SK-N-SH (cell line): ENCODE measurements at regions not wholly inside any gene's neighbourhood (a gene's known extent, or its start where the extent isn't known, plus 50 kb on each side); places are given as distances from the start of the nearest gene placed in this dataset.

ENCODE experiments used
- CTCF ChIA-PET: fragments of 300-600, 350-600 bp; formaldehyde crosslinking; extraction: SDS; loops from one replicate; lab custom pipeline; 2021; lab: Yijun Ruan, JAX
- POLR2A ChIA-PET: fragments of 350-600 bp; sonication (Branson Sonifier 250); formaldehyde crosslinking; extraction: SDS; loops from one replicate; lab custom pipeline; 2020; ENCODE audit warnings: antibody characterized with exemption, inconsistent platforms; lab: Yijun Ruan, JAX
- DNase-seq: peaks from one replicate; pipeline ENCODE4 v3.0.0; 2012
- H2AFZ ChIP-seq: fragments of 200-600 bp; sonication (generic); 2 replicates; pipeline ENCODE4 v1.8.1; 2016; ENCODE audit warnings: antibody characterized with exemption, mild to moderate bottlenecking, low read depth
- H3F3A ChIP-seq: fragments of 200-600 bp; sonication (generic); replicated peaks from 2 replicates; pipeline ENCODE3; 2016; ENCODE audit warnings: antibody characterized with exemption, mild to moderate bottlenecking; ENCODE audit not compliant: insufficient read depth
- H3K27ac ChIP-seq, 2 experiments: fragments of 200-500 bp in 1 of 2; fragments of 200-600 bp in 1 of 2; sonication (Bioruptor generic) in 1 of 2; sonication (generic), shearing (Covaris generic) in 1 of 2; 2 replicates each; pipeline versions ENCODE4 v1.5.1 to v1.6.1; 2014 to 2016; ENCODE audit warnings: low read depth in 2 of 2, inconsistent platforms in 1 of 2, low read length in 1 of 2, mild to moderate bottlenecking in 1 of 2, mixed read lengths in 1 of 2
- H3K27me3 ChIP-seq: fragments of 200-600 bp; sonication (generic), shearing (Covaris generic); 2 replicates; pipeline ENCODE4 v1.6.1; 2016; ENCODE audit warnings: mixed run types; ENCODE audit not compliant: insufficient read depth
- H3K36me3 ChIP-seq, 2 experiments: fragments of 200-500 bp in 1 of 2; fragments of 200-600 bp in 1 of 2; sonication (Bioruptor generic) in 1 of 2; sonication (generic) in 1 of 2; replicated peaks in 1 of 2; 2 replicates each; pipeline versions ENCODE3 to v1.5.1; 2014 to 2016; ENCODE audit warnings: low read length in 1 of 2, mild to moderate bottlenecking in 1 of 2; ENCODE audit not compliant: insufficient read depth in 2 of 2, control insufficient read depth in 1 of 2
- H3K4me1 ChIP-seq, 2 experiments: fragments of 200-500 bp in 1 of 2; fragments of 200-600 bp in 1 of 2; sonication (Bioruptor generic) in 1 of 2; sonication (generic), shearing (Covaris generic) in 1 of 2; 2 replicates each; pipeline versions ENCODE4 v1.5.1 to v1.6.1; 2014 to 2016; ENCODE audit warnings: low read depth in 1 of 2, low read length in 1 of 2, mixed run types in 1 of 2; ENCODE audit not compliant: insufficient read depth in 2 of 2, control insufficient read depth in 1 of 2
- H3K4me2 ChIP-seq: fragments of 200-600 bp; sonication (generic), shearing (Covaris generic); 2 replicates; pipeline ENCODE4 v1.6.1; 2017; ENCODE audit warnings: mixed run types
- H3K4me3 ChIP-seq, 2 experiments: fragments of 200-500 bp in 1 of 2; fragments of 200-600 bp in 1 of 2; sonication (Bioruptor generic) in 1 of 2; sonication (generic), shearing (Covaris generic) in 1 of 2; 2 replicates each; pipeline versions ENCODE4 v1.5.1 to v1.8.1; 2014 to 2016; ENCODE audit warnings: low read depth in 2 of 2, inconsistent platforms in 1 of 2, low read length in 1 of 2, mild to moderate bottlenecking in 1 of 2, mixed read lengths in 1 of 2, moderate library complexity in 1 of 2
- H3K79me2 ChIP-seq: fragments of 200-600 bp; sonication (generic); 2 replicates; pipeline ENCODE4 v1.8.1; 2017; ENCODE audit warnings: mild to moderate bottlenecking; ENCODE audit not compliant: insufficient read depth
- H3K9ac ChIP-seq: fragments of 200-600 bp; sonication (generic); 2 replicates; pipeline ENCODE4 v1.6.1; 2017; ENCODE audit warnings: mixed run types
- H3K9me2 ChIP-seq: fragments of 200-600 bp; sonication (generic); 2 replicates; pipeline ENCODE4 v1.6.1; 2017; ENCODE audit warnings: mixed run types
- H3K9me3 ChIP-seq: fragments of 200-600 bp; sonication (generic); 2 replicates; pipeline ENCODE4 v1.6.1; 2017; ENCODE audit warnings: mixed run types, mild to moderate bottlenecking, moderate library complexity
- H4K20me1 ChIP-seq: fragments of 200-600 bp; sonication (generic); 2 replicates; pipeline ENCODE4 v1.6.1; 2017; ENCODE audit warnings: mild to moderate bottlenecking, mixed run types; ENCODE audit not compliant: insufficient read depth
- ELF1 ChIP-seq: IDR thresholded peaks from 2 replicates; pipeline ENCODE4 v1.4.0; 2012
- EP300 ChIP-seq, 2 experiments: IDR thresholded peaks; 2 replicates each; pipeline versions ENCODE4 v1.4.0 to v1.6.1; 2012; ENCODE audit warnings: borderline replicate concordance in 1 of 2, low read depth in 1 of 2, low read length in 1 of 2
- EZH2phosphoT487 ChIP-seq: fragments of 200-600 bp; sonication (generic); IDR thresholded peaks from 2 replicates; pipeline ENCODE4 v1.6.1; 2017; ENCODE audit warnings: low read depth, mixed run types, mild to moderate bottlenecking, antibody characterized with exemption, moderate library complexity, borderline replicate concordance
- FOXM1 ChIP-seq: IDR thresholded peaks from 2 replicates; pipeline ENCODE4 v1.4.0; 2012; ENCODE audit warnings: low read depth, mild to moderate bottlenecking
- GATA2 ChIP-seq: sonication (generic); formaldehyde crosslinking; IDR thresholded peaks from 2 replicates; pipeline ENCODE4 v1.5.0; 2020; ENCODE audit warnings: mild to moderate bottlenecking, missing genetic modification reagents
- JUND ChIP-seq: IDR thresholded peaks from 2 replicates; pipeline ENCODE4 v1.4.0; 2012
- MXI1 ChIP-seq: IDR thresholded peaks from 2 replicates; pipeline ENCODE4 v1.6.1; 2012; ENCODE audit warnings: mild to moderate bottlenecking, low read depth, low read length, improper control_type of control experiment
- NFIC ChIP-seq: IDR thresholded peaks from 2 replicates; pipeline ENCODE4 v1.4.0; 2012; ENCODE audit warnings: borderline replicate concordance
- NRF1 ChIP-seq: IDR thresholded peaks from 2 replicates; pipeline ENCODE4 v1.6.1; 2012; ENCODE audit warnings: low read depth, mild to moderate bottlenecking, low read length
- RXRA ChIP-seq: IDR thresholded peaks from 2 replicates; pipeline ENCODE4 v1.4.0; 2012; ENCODE audit warnings: low read depth, mild to moderate bottlenecking, borderline replicate concordance
- YY1 ChIP-seq: IDR thresholded peaks from 2 replicates; pipeline ENCODE4 v1.4.0; 2012; ENCODE audit warnings: low read depth, mild to moderate bottlenecking
- WGBS: methylation state at CpG from one replicate; pipeline ENCODE4 v1.1.6; 2017; ENCODE audit warnings: low lambda C conversion rate; 5-methylcytosine and 5-hydroxymethylcytosine counted together
- TF ChIP-seq, protein P1 (sequence below): IDR thresholded peaks from 2 replicates; pipeline ENCODE4 v1.6.1; 2012; ENCODE audit warnings: mild to moderate bottlenecking, low read depth, low read length, moderate library complexity
- TF ChIP-seq, protein P2 (sequence below): fragments of 200-600 bp; sonication (generic); IDR thresholded peaks from 2 replicates; pipeline ENCODE4 v1.6.1; 2017; ENCODE audit warnings: antibody characterized with exemption, mild to moderate bottlenecking, moderate library complexity
- TF ChIP-seq, protein P3 (sequence below): IDR thresholded peaks from 2 replicates; pipeline ENCODE4 v1.4.0; 2012; ENCODE audit warnings: low read depth, borderline replicate concordance
- TF ChIP-seq, protein P4 (sequence below): fragments of 150-350 bp; IDR thresholded peaks from 2 replicates; pipeline ENCODE4 v1.6.1; 2017; ENCODE audit warnings: antibody characterized with exemption, low read length, low read depth, borderline replicate concordance

DNA sequence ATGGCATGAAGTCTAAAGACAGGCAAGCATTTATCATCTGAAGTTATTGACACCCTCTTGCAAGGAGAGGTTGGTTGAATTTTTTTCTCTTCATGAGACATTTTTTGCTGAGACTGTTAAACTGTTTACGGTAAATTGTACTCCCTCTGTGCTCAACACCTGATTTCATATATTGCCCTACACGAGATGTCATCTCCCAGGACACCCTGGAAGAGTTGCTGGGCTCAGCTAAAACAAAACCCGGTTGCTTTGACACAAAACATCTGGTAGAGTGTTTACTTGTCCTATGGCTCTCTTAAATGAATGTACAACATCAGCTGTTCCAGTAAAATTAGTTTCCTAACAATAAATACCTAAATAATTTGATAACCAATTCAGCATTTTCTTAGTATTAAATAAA, 533.8 kb downstream of the SOCS6 start:
- Histone ChIP-seq H3F3A (no peaks in the 10 kb centered on the region), H3K36me3 (no peaks in the 10 kb centered on the region), H3K79me2 (no peaks in the 10 kb centered on the region), H3K9ac (no peak overlapping the region), H3K4me2 (no peak overlapping the region), H3K9me2 (no peaks in the 10 kb centered on the region), H3K4me1 (peaks cover 0 to 6% of the 10 kb centered on the region in 2 experiments; a peak in 2 of 4 replicates), H3K9me3 (no peaks in the 10 kb centered on the region), H3K27me3 (no peaks in the 10 kb centered on the region), H3K27ac (no peak overlapping the region), H2AFZ (no peak overlapping the region), H4K20me1 (no peaks in the 10 kb centered on the region), H3K4me3 (no peak overlapping the region)
- 54% methylated on average over 3 of the region's 3 CpGs for WGBS
- POLR2A ChIA-PET, result no interaction called here
- TF ChIP-seq ELF1 (no peak), YY1 (no peak), NFIC (no peak)
- TF ChIP-seq, protein P1, sequence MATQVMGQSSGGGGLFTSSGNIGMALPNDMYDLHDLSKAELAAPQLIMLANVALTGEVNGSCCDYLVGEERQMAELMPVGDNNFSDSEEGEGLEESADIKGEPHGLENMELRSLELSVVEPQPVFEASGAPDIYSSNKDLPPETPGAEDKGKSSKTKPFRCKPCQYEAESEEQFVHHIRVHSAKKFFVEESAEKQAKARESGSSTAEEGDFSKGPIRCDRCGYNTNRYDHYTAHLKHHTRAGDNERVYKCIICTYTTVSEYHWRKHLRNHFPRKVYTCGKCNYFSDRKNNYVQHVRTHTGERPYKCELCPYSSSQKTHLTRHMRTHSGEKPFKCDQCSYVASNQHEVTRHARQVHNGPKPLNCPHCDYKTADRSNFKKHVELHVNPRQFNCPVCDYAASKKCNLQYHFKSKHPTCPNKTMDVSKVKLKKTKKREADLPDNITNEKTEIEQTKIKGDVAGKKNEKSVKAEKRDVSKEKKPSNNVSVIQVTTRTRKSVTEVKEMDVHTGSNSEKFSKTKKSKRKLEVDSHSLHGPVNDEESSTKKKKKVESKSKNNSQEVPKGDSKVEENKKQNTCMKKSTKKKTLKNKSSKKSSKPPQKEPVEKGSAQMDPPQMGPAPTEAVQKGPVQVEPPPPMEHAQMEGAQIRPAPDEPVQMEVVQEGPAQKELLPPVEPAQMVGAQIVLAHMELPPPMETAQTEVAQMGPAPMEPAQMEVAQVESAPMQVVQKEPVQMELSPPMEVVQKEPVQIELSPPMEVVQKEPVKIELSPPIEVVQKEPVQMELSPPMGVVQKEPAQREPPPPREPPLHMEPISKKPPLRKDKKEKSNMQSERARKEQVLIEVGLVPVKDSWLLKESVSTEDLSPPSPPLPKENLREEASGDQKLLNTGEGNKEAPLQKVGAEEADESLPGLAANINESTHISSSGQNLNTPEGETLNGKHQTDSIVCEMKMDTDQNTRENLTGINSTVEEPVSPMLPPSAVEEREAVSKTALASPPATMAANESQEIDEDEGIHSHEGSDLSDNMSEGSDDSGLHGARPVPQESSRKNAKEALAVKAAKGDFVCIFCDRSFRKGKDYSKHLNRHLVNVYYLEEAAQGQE, result no peak
- TF ChIP-seq, protein P2, sequence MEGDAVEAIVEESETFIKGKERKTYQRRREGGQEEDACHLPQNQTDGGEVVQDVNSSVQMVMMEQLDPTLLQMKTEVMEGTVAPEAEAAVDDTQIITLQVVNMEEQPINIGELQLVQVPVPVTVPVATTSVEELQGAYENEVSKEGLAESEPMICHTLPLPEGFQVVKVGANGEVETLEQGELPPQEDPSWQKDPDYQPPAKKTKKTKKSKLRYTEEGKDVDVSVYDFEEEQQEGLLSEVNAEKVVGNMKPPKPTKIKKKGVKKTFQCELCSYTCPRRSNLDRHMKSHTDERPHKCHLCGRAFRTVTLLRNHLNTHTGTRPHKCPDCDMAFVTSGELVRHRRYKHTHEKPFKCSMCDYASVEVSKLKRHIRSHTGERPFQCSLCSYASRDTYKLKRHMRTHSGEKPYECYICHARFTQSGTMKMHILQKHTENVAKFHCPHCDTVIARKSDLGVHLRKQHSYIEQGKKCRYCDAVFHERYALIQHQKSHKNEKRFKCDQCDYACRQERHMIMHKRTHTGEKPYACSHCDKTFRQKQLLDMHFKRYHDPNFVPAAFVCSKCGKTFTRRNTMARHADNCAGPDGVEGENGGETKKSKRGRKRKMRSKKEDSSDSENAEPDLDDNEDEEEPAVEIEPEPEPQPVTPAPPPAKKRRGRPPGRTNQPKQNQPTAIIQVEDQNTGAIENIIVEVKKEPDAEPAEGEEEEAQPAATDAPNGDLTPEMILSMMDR, result no peak
- TF ChIP-seq, protein P3, sequence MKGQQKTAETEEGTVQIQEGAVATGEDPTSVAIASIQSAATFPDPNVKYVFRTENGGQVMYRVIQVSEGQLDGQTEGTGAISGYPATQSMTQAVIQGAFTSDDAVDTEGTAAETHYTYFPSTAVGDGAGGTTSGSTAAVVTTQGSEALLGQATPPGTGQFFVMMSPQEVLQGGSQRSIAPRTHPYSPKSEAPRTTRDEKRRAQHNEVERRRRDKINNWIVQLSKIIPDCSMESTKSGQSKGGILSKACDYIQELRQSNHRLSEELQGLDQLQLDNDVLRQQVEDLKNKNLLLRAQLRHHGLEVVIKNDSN, result no peak
- CTCF ChIA-PET, result interaction anchor here (1.2 kb wide), 1 partner anchor 332 kb away, joined by 3 read pairs; no protein-coding TSS in a partner anchor
- no peak for DNase-seq

DNA sequence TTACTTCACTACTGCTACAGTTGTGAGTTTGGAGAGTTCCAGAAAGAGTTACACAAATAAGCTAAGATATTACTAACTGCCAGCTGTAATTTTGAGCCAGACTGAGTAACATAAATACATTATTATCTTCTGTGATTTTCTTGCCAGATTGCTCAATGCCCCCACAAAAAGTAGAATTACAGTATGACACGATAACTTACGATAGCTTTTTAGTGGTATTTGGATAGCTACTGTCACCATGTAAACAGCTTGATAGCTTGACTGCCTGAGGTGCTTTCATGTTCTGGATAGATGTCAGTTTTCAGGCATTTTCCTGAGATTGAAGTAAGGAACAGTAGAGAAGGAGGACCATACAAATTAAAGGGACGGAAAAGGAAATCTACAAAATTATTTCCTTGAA, 533.3 kb downstream of the SOCS6 start:
- ChIA-PET POLR2A (no interaction called here), CTCF (interaction anchor here (1.2 kb wide), 1 partner anchor 332 kb away, joined by 3 read pairs; no protein-coding TSS in a partner anchor)
- Histone ChIP-seq H3K27me3 (no peaks in the 10 kb centered on the region), H3K4me2 (no peak overlapping the region), H4K20me1 (no peaks in the 10 kb centered on the region), H3K4me3 (no peak overlapping the region), H3K4me1 (no peaks in the 10 kb centered on the region; a peak in 1 of 4 replicates), H3K79me2 (no peaks in the 10 kb centered on the region), H3F3A (no peaks in the 10 kb centered on the region), H3K9ac (no peak overlapping the region), H3K9me3 (no peaks in the 10 kb centered on the region), H2AFZ (no peak overlapping the region), H3K27ac (no peak overlapping the region), H3K9me2 (no peaks in the 10 kb centered on the region), H3K36me3 (no peaks in the 10 kb centered on the region)
- 2% methylated on average over 3 of the region's 3 CpGs for WGBS
- peak; percentile 3 for DNase-seq
- TF ChIP-seq RXRA, result no peak
- no peak for TF ChIP-seq NFIC
- TF ChIP-seq EP300 (IDR thresholded peaks at IDR 0.05; ENCODE audit: borderline replicate concordance in 1 of 2, low read depth in 1 of 2, low read length in 1 of 2), result no peak
- TF ChIP-seq GATA2 (CRISPR knock-in tag), result no peak
- TF ChIP-seq FOXM1, result no peak
- TF ChIP-seq JUND, result no peak
- TF ChIP-seq, protein P3, result no peak
- TF ChIP-seq, protein P4, sequence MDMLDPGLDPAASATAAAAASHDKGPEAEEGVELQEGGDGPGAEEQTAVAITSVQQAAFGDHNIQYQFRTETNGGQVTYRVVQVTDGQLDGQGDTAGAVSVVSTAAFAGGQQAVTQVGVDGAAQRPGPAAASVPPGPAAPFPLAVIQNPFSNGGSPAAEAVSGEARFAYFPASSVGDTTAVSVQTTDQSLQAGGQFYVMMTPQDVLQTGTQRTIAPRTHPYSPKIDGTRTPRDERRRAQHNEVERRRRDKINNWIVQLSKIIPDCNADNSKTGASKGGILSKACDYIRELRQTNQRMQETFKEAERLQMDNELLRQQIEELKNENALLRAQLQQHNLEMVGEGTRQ, result no peak
- TF ChIP-seq, protein P2, result no peak
- no peak for TF ChIP-seq MXI1
- TF ChIP-seq NRF1, result no peak
- TF ChIP-seq EZH2phosphoT487, result no peak
